Right lung (tissue), 2 donors: ENCODE measurements at regions not wholly inside any gene's neighbourhood (a gene's known extent, or its start where the extent isn't known, plus 50 kb on each side); places are given as distances from the start of the nearest gene placed in this dataset.

Experiments
- DNase-seq, 2 donors: peaks; one replicate each; pipeline ENCODE4 v3.0.0-alpha.2; 2013

DNA sequence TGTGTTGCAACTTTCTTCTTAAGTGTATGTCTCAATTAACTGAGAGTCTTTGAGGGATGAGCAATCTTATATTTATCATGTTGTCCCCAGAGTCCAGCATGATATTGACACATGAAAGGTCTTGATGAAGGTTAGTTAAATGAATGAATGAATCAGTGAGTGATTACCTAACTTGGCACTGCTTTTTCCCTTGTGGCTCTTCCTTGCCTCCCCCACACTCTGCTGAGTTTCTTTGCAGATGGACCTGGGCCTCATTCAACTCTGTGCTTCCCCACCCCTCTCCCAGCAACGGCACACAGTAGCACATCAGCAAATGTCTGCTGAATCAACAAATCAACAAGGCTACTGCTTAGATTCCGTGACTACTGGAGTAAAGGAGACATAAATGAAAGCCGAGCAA, 235.1 kb upstream of the CXCL12 start:
- DNase-seq, result no peak

DNA sequence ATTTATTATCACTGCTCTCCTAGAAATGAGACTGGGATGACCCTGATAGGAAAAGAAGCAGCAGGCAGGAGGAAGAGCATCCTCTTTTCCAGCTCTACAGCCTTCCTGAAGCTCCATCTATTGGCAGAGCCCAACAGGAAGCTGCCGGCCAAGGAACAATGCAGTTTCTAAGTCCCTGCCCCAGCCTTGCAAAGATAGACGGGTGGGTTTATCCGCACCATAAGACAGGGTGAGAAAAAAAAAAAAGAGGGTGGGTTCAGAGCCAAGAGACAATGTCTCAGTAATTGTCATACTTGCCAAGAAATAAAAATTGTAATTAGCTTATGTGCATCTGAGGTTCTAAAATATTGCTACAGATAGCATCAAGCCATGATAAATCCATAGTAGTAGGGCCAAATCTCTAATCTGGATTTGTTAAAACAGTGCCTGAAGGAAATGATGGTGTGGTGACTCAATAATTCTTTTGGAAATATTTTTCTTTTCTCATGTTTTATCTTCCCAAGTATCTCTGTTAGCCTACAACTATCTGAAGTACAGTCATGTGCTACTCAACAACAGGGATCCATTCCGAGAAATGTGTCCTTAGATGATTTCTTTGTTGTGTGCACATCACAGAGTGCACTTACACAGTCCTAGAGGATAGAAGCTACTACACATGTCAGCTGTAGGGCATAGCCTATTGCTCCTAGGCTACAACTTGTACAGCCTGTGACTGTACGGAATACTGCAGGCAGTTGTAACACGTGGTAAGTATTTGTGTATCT, 242.9 kb upstream of the CXCL12 start:
- no peak for DNase-seq

GRCh38 chr10:44628921-44629320, 244.0 kb upstream of the CXCL12 start:
- DNase-seq, result no peak

DNA sequence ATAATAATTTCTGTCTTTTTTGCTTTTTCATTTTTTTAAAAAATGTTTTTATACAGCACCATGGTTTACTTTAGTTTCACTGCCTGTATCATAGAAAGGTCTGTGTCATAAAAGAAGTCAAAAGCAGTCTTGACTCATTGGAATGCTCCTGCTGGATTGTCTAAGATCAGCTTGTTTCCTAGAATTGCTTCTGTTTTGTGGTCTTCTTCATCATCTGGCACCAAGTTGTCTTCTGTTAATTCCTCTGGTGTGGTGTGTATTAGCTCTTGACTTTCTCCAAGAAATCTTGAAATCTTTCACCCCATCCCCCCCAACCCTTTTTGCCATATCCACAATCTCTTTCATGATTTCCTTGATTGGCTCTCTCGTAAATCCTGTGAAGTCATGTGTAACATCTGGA, 250.3 kb upstream of the CXCL12 start:
- DNase-seq, result no peak

DNA sequence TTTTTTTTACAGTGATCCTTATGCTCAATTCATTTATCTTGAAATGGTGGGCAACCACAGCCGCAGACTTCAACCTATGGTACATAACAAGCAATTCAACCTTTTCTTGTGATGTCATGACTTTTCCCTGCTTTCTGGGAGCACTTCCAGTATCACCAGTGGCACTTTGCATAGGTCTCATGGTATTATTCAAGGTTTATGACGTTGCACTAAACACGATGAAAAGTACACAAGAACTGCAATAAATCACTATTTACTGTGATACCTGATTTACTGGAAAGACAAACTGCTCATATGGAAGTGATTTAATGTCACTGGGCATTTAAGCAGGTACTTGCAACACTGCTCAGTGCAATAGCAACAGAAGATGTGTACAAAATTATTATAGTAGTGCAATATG, 251.7 kb upstream of the CXCL12 start:
- no peak for DNase-seq

GRCh38 chr10:44640429-44640828, 255.5 kb upstream of the CXCL12 start:
- DNase-seq, result no peak

- DNase-seq, result no peak
Observed at GRCh38 chr10:44647473-44647872, 262.6 kb upstream of the CXCL12 start.

GRCh38 chr10:44647877-44648542, 263.1 kb upstream of the CXCL12 start:
- peak; percentile 18 to 35 for DNase-seq

GRCh38 chr10:44650691-44651661, 260.2 kb upstream of the TMEM72 start:
- DNase-seq, result peak in 1 of 2 donors; percentile 14

DNA sequence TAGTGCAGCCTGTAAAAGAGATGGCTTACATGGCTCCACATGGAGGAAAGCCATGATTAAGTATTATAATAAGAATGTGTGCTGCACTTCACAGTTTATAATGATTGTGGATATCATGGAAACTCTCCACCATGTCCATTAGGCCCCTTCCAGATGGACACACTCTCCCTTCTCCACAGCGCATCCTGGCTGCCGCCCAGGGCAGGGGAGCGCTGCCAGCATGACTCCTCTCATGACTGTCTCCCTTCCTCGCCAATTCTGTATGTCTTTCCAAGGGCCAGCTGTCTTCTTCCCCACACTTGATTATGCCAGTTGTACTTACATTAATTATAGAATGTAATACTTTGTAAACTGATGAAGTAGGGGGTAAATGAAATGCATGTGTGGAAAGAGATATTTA, 259.3 kb upstream of the TMEM72 start:
- peak in 1 of 2 donors; percentile 37 for DNase-seq

DNA sequence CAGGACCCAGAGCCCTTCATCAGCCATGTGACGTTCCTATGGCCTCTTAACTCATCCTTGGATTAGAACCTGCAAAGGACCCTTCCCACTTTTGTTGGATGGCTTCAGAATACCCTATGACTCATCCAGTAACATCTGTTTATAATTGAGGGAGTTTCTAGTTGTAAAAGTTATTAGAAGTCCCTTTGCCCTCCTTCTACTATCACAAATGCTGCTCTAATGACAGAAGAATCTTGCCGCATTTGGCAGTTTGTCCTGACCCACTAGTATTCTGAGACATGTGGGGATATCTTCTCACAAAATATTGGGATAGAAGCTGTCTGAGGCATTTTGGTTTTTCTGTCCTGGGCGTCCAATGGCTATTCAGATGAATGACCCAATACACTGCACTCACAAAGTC, 251.8 kb upstream of the TMEM72 start:
- no peak for DNase-seq

DNA sequence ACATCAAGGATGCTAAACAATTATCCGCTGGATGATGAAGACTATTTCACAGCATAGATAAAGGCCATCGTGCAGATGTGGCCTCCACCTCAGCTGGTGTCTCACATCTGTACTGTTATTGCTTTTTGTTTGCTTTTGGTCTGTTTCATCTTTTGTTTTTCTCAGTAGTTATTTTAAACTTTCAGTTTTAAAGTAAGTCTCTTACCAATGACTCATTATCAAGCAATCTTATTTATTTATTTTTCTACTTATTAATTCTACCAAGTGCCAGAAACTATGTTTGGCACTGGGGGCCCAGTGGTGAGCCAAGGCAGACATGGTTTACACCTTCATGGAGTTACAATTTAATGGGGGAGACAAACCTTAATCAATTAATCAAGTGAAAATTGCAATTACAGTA, 250.9 kb upstream of the TMEM72 start:
- no peak for DNase-seq

DNA sequence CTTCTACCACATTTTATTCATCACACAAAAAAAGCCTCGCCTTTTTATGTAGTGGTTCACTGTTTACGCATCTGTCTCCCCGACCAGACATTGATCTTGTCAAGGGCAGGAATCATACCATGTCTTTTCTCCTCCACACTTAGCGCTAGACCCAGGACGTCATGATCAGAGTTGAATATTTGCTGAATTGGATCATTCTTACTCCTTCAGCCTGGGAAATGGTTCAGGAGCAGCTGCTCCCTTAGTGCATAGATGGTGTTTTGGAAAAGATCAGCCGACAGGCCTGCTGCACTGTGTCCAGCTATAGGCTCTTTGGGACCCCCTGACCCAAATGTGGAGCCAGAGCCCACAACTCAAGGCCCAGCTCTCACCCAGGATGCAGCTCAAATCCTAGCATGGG, 249.1 kb upstream of the TMEM72 start:
- DNase-seq, result no peak

- no peak for DNase-seq
Observed at GRCh38 chr10:44668336-44668735, 242.8 kb upstream of the TMEM72 start.

GRCh38 chr10:44671319-44671718, 239.8 kb upstream of the TMEM72 start:
- no peak for DNase-seq

DNA sequence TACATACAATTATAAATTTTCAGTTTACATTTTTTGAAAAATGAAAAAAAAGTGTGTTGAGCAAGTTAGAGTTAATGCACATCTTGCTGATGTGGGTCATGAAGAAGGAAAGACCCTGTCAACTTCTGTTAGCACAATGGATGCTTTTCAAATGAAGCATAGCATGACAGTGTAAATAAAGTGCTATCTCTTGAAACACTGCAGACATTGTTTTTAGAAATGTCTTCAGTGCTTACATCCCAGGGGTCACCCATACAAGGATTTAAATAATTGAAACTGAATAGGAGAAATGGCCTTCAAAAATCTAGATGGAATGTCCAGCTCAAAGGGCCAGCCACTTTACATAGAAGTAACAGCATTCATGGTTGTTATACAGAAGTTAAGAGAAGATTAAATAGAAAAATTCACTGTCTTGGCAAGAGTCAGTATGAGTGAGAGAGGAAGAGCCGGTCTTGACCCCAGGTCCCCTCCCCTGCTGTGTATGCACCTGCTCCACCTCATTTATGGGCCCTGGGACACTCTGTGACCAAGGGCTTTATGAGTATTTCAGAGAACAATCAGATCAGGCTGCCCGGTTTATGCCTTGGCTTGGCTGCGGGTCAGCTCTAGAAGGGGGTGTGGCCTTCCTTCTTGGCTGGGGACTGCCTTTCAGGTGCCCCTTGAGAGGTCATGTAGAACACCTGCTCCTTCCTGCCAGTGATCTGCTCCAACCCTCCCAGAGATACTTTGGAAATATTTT, 237.7 kb upstream of the TMEM72 start:
- no peak for DNase-seq

- DNase-seq, result peak in 1 of 2 donors; percentile 19
Observed at GRCh38 chr10:44674536-44675386, 236.4 kb upstream of the TMEM72 start.

GRCh38 chr10:44675387-44675874, 235.7 kb upstream of the TMEM72 start:
- DNase-seq, result peak in 1 of 2 donors; percentile 12

DNA sequence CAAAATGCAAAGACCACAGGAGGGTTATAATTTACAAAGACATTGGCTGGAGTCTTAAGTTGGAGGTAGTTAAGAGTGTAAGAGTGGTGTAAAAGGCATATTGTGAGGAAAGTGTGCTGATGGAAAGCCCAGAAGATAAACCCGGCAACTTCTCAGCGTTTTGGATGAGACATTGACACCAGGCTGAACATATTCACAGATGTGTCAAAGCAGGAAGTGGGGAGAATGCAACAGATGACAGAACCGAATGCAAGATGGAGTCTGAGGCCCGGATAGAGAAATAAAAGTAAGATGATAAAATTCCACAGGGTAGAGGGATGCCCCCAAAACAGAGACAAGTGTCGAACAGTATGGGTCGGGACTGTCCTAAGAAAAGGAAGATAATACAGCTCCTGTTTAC, 230.4 kb upstream of the TMEM72 start:
- DNase-seq, result no peak

- peak; percentile 21 to 25 for DNase-seq
Observed at GRCh38 chr10:44682507-44682906, 228.6 kb upstream of the TMEM72 start.
